H1 (cell line): ENCODE measurements at regions not wholly inside any gene's neighbourhood (a gene's known extent, or its start where the extent isn't known, plus 50 kb on each side); places are given as distances from the start of the nearest gene placed in this dataset.

Source experiments
- KDM1A ChIP-seq: fragments of 200-600, 300-600 bp; sonication (generic); IDR thresholded peaks from 2 replicates; pipeline ENCODE4 v1.7.1; 2016; ENCODE audit warnings: mild to moderate bottlenecking, low read length, borderline replicate concordance
- KDM4A ChIP-seq: IDR thresholded peaks from one replicate; pipeline ENCODE4 v1.7.1; 2012; ENCODE audit warnings: low read depth, mild to moderate bottlenecking, moderate library complexity, low read length, inconsistent platforms; ENCODE audit not compliant: severe bottlenecking
- MAFK ChIP-seq: IDR thresholded peaks from 2 replicates; pipeline ENCODE4 v1.6.1; 2012; ENCODE audit warnings: low read depth, mild to moderate bottlenecking, improper control_type of control experiment, low read length
- NRF1 ChIP-seq: IDR thresholded peaks from 2 replicates; pipeline ENCODE4 v1.6.1; 2011; ENCODE audit warnings: mild to moderate bottlenecking, low read depth, low read length, improper control_type of control experiment
- RAD21 ChIP-seq, 2 experiments: IDR thresholded peaks in 1 of 2; conservative IDR thresholded peaks in 1 of 2; 2 replicates each; pipeline ENCODE4 v1.6.1; 2011; ENCODE audit warnings: low read depth in 2 of 2, low read length in 2 of 2, improper control_type of control experiment in 1 of 2, inconsistent platforms in 1 of 2, mild to moderate bottlenecking in 1 of 2, moderate library complexity in 1 of 2
- SP2 ChIP-seq: IDR thresholded peaks from 2 replicates; pipeline ENCODE4 v1.6.1; 2012; ENCODE audit warnings: mild to moderate bottlenecking, low read length, inconsistent platforms
- SRF ChIP-seq: IDR thresholded peaks from 2 replicates; pipeline ENCODE4 v1.6.1; 2011; ENCODE audit warnings: mild to moderate bottlenecking, low read depth, low read length, moderate library complexity
- TCF12 ChIP-seq: IDR thresholded peaks from 2 replicates; pipeline ENCODE4 v1.6.1; 2011; ENCODE audit warnings: low read depth, mild to moderate bottlenecking, low read length
- TF ChIP-seq, protein P1 (sequence below): IDR thresholded peaks from 2 replicates; pipeline ENCODE4 v1.6.1; 2011; ENCODE audit warnings: low read depth, mild to moderate bottlenecking, low read length; ENCODE audit not compliant: insufficient read depth

DNA sequence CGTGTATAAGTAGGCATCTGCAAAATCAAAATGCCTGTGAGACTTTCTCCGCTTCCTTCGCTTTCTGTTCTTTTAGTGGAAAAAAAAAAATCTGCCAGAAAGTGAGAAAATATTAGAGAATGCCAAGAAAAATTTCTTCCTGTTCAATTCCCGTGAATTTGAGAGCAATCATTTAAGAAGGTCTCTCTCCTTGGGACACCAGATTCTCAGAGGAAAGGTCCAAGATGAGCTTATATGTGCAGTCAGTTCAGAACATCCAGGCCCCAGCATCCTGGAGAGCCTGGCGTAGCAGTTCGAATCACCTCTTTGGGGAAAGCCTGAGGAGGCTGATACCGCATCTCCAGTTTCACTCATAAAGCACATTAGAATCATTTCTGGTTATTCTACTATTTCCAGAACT lies 912.8 kb downstream of the GALC start (continued):
- TF ChIP-seq, protein P1, sequence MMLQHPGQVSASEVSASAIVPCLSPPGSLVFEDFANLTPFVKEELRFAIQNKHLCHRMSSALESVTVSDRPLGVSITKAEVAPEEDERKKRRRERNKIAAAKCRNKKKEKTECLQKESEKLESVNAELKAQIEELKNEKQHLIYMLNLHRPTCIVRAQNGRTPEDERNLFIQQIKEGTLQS, result no peak
- TF ChIP-seq KDM4A (no peak), SRF (no peak), SP2 (no peak), RAD21 (IDR thresholded peaks at IDR 0.05 in 1 of 2, conservative IDR thresholded peaks at IDR 0.05 in 1 of 2; ENCODE audit: low read depth in 2 of 2, low read length in 2 of 2) (no peak), TCF12 (no peak), MAFK (no peak), NRF1 (no peak), KDM1A (no peak)
